Esophagus muscularis mucosa (tissue), 3 donors: ENCODE measurements at regions not wholly inside any gene's neighbourhood (a gene's known extent, or its start where the extent isn't known, plus 50 kb on each side); places are given as distances from the start of the nearest gene placed in this dataset.

Source experiments
- POLR2A ChIP-seq: fragments of 450-650 bp; IDR thresholded peaks from one replicate; pipeline ENCODE4 v1.6.1; 2017; ENCODE audit warnings: antibody characterized with exemption, moderate library complexity, mild to moderate bottlenecking, low read depth
- TF ChIP-seq, protein P1 (sequence below), 3 experiments: fragments of 200-600 bp in 2 of 3; fragments of 450-650 bp in 1 of 3; sonication (generic) in 2 of 3; IDR thresholded peaks; one replicate each; pipeline ENCODE4 v1.5.1; 2017 to 2019; ENCODE audit warnings: antibody characterized with exemption in 3 of 3, mild to moderate bottlenecking in 2 of 3, moderate library complexity in 1 of 3

DNA sequence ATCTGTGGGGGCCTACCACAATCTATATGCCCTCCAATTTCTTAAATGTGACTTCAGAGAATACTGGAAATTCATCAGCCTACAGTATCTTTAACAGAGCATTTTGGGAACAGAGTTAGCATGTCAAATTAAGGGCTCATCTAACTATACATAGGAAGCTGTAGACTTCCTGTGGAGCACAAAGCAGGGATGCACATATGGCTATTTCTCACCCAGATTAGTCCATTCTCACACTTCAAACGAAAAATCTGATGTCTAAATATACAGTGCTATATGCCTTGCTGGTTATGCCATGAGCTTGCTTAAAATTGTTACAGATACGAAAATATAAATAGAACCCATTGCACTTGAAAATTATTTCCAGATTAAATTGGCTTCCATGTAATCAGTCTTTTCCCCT lies 1922.8 kb downstream of the MRPL39 start:
- no peak for TF ChIP-seq POLR2A
- TF ChIP-seq, protein P1, sequence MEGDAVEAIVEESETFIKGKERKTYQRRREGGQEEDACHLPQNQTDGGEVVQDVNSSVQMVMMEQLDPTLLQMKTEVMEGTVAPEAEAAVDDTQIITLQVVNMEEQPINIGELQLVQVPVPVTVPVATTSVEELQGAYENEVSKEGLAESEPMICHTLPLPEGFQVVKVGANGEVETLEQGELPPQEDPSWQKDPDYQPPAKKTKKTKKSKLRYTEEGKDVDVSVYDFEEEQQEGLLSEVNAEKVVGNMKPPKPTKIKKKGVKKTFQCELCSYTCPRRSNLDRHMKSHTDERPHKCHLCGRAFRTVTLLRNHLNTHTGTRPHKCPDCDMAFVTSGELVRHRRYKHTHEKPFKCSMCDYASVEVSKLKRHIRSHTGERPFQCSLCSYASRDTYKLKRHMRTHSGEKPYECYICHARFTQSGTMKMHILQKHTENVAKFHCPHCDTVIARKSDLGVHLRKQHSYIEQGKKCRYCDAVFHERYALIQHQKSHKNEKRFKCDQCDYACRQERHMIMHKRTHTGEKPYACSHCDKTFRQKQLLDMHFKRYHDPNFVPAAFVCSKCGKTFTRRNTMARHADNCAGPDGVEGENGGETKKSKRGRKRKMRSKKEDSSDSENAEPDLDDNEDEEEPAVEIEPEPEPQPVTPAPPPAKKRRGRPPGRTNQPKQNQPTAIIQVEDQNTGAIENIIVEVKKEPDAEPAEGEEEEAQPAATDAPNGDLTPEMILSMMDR (IDR thresholded peaks at IDR 0.05), result no peak
